BLaER1 treated with 17β-estradiol and CSF1 and Interleukin-3, amounts not matched to agents 10 nM and 100 nM (cell line): ENCODE measurements at regions not wholly inside any gene's neighbourhood (a gene's known extent, or its start where the extent isn't known, plus 50 kb on each side); places are given as distances from the start of the nearest gene placed in this dataset.
A peak's percentile ranks its signal among the peaks of the same experiment; 100 is the strongest.

Experiments
- H3K27ac ChIP-seq, 11 experiments: shearing (Covaris generic); formaldehyde crosslinking; 2 replicates each; pipeline ENCODE4 v1.8.1; 2022
- H3K27me3 ChIP-seq, 11 experiments: shearing (Covaris generic); formaldehyde crosslinking; 2 replicates each; pipeline ENCODE4 v1.8.1; 2022
- H3K36me3 ChIP-seq, 11 experiments: shearing (Covaris generic); formaldehyde crosslinking; 2 replicates each; pipeline ENCODE4 v1.8.1; 2022
- H3K4me1 ChIP-seq, 10 experiments: shearing (Covaris generic); formaldehyde crosslinking; 2 replicates each; pipeline ENCODE4 v1.8.1; 2022
- H3K4me2 ChIP-seq, 11 experiments: shearing (Covaris generic); formaldehyde crosslinking; 2 replicates each; pipeline ENCODE4 v1.8.1; 2022
- H3K4me3 ChIP-seq, 10 experiments: shearing (Covaris generic); formaldehyde crosslinking; 2 replicates each; pipeline ENCODE4 v1.8.1; 2022
- H3K9ac ChIP-seq, 11 experiments: shearing (Covaris generic); formaldehyde crosslinking; 2 replicates each; pipeline ENCODE4 v1.8.1; 2022
- H3K9me3 ChIP-seq, 11 experiments: shearing (Covaris generic); formaldehyde crosslinking; replicated peaks in 1 of 11; 2 replicates each; pipeline ENCODE4 v1.8.1; 2022
- H4K20me1 ChIP-seq, 11 experiments: shearing (Covaris generic); formaldehyde crosslinking; 2 replicates each; pipeline ENCODE4 v1.8.1; 2022
- Cebpa-rat ChIP-seq, 11 experiments: shearing (Covaris generic); IDR thresholded peaks; 2 replicates each; pipeline ENCODE4 v1.8.1; 2022

- H3K4me2 ChIP-seq, result peak overlapping the region in 8 of 11 experiments; percentile 65 to 87 (median 76); a peak in 12 of 22 replicates
Observed at GRCh38 chr13:50209631-50210030, 194.4 kb downstream of the KCNRG start.

GRCh38 chr13:50213526-50213925 lies 198.3 kb downstream of the KCNRG start:
- H3K36me3 ChIP-seq, result peaks cover 0 to 9% (median 0%) of the 10 kb centered on the region in 11 experiments; a peak in 3 of 22 replicates
- no peaks in the 10 kb centered on the region for H4K20me1 ChIP-seq
- no peak for TF ChIP-seq Cebpa-rat (IDR thresholded peaks at IDR 0.05)
- H3K27me3 ChIP-seq, result no peaks in the 10 kb centered on the region
- H3K4me2 ChIP-seq, result no peak overlapping the region
- peaks cover 26 to 60% (median 44%) of the 10 kb centered on the region in 11 experiments for H3K9me3 ChIP-seq
- H3K9ac ChIP-seq, result no peak overlapping the region
- no peak overlapping the region for H3K27ac ChIP-seq
- H3K4me3 ChIP-seq, result no peak overlapping the region; a peak in 1 of 20 replicates
- peaks cover 13 to 23% (median 18%) of the 10 kb centered on the region in 10 experiments for H3K4me1 ChIP-seq

More at GRCh38 chr13:50209631-50210030, 194.4 kb downstream of the KCNRG start:
- Histone ChIP-seq H3K27ac (peak overlapping the region in 9 of 11 experiments; percentile 63 to 83 (median 74); a peak in 17 of 22 replicates), H3K27me3 (no peaks in the 10 kb centered on the region), H4K20me1 (no peaks in the 10 kb centered on the region), H3K4me1 (peaks cover 19 to 32% (median 26%) of the 10 kb centered on the region in 10 experiments), H3K9ac (peak overlapping the region in 2 of 11 experiments; percentile 54 to 66; a peak in 3 of 22 replicates), H3K4me3 (no peak overlapping the region), H3K36me3 (peaks cover 0 to 9% (median 0%) of the 10 kb centered on the region in 11 experiments; a peak in 3 of 22 replicates), H3K9me3 (peaks cover 20 to 39% (median 34%) of the 10 kb centered on the region in 11 experiments)
- TF ChIP-seq Cebpa-rat (IDR thresholded peaks at IDR 0.05), result no peak

- no peaks in the 10 kb centered on the region for H4K20me1 ChIP-seq
- H3K36me3 ChIP-seq, result peaks cover 0 to 9% (median 0%) of the 10 kb centered on the region in 11 experiments; a peak in 3 of 22 replicates
- peaks cover 3 to 13% (median 8%) of the 10 kb centered on the region in 10 experiments for H3K4me1 ChIP-seq
- H3K4me2 ChIP-seq, result no peak overlapping the region
- H3K27ac ChIP-seq, result no peak overlapping the region
- H3K27me3 ChIP-seq, result no peaks in the 10 kb centered on the region
- TF ChIP-seq Cebpa-rat (IDR thresholded peaks at IDR 0.05), result no peak
- no peak overlapping the region for H3K9ac ChIP-seq
- no peak overlapping the region for H3K4me3 ChIP-seq
- peaks cover 26 to 60% (median 44%) of the 10 kb centered on the region in 11 experiments for H3K9me3 ChIP-seq
Observed at GRCh38 chr13:50214514-50214913, 199.3 kb downstream of the KCNRG start.

DNA sequence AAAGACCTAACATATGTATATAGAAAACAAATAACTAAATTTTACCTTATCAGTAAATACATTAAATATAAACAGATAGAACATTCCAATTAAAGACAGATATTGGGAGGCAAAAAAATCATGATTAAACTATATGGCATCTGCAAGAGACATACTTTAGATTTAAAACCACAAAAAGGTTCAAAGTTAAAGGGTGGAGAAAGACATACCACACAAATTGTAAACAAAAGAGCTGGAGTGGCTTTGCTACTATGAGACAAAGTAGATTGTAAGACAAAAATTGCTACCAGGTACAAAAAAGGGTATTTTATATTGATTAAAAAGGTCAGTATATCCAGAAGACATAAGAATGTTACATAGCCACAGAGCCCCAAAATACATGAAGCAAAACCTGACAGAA lies 200.2 kb downstream of the KCNRG start:
- no peak overlapping the region for H3K4me2 ChIP-seq
- peaks cover 0 to 9% (median 0%) of the 10 kb centered on the region in 11 experiments; a peak in 3 of 22 replicates for H3K36me3 ChIP-seq
- no peak for TF ChIP-seq Cebpa-rat (IDR thresholded peaks at IDR 0.05)
- H3K9ac ChIP-seq, result no peak overlapping the region
- no peak overlapping the region for H3K4me3 ChIP-seq
- peaks cover 26 to 59% (median 45%) of the 10 kb centered on the region in 11 experiments for H3K9me3 ChIP-seq
- H4K20me1 ChIP-seq, result no peaks in the 10 kb centered on the region
- no peaks in the 10 kb centered on the region for H3K27me3 ChIP-seq
- peaks cover 0 to 6% (median 2%) of the 10 kb centered on the region in 10 experiments; a peak in 5 of 20 replicates for H3K4me1 ChIP-seq
- H3K27ac ChIP-seq, result no peak overlapping the region

DNA sequence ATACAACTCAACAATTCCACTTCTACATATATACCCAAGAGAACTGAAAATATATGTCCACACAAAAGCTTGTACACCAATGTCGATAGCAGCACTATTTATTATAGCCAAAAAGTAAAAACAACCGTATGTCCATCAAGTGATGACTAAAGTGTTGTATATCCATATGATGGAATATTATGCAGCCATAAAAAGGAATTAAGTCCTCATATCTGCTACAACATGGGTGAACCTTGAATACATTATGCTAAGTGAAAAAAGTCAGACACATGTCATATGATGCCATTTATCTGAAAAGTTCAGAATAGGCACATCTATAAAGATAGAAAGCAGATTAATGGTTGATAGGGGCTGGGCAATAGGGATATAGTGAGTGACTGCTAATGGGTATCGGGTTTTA lies 204.5 kb downstream of the KCNRG start:
- no peaks in the 10 kb centered on the region for H3K27me3 ChIP-seq
- no peak for TF ChIP-seq Cebpa-rat (IDR thresholded peaks at IDR 0.05)
- H3K36me3 ChIP-seq, result no peaks in the 10 kb centered on the region
- H4K20me1 ChIP-seq, result no peaks in the 10 kb centered on the region
- peaks cover 0 to 20% (median 5%) of the 10 kb centered on the region in 10 experiments; a peak in 7 of 20 replicates for H3K4me1 ChIP-seq
- H3K9me3 ChIP-seq, result peaks cover 0 to 24% (median 10%) of the 10 kb centered on the region in 11 experiments; a peak in 11 of 22 replicates
- H3K4me2 ChIP-seq, result no peak overlapping the region
- no peak overlapping the region for H3K4me3 ChIP-seq
- no peak overlapping the region for H3K9ac ChIP-seq
- H3K27ac ChIP-seq, result no peak overlapping the region

DNA sequence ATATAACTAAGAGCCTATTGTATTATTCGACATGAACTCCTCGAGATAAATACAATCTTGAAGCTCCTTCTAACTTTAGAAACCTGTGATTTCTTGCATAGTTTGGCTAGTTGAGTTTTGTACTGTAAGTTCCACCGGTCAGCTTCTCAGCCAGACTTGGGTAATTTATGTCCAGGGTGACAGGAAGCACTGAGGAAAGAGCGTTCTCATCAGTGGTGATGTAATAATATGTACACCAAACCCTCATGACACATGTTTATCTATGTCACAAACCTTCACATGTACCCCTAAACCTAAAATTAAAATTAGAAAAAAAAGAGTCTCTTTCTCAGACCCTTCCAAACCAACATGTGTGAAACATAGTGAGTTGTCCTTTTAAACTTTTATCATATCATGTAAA lies 205.7 kb downstream of the KCNRG start:
- Histone ChIP-seq H3K27me3 (no peaks in the 10 kb centered on the region), H3K9ac (no peak overlapping the region), H3K4me3 (no peak overlapping the region), H3K4me2 (no peak overlapping the region), H3K36me3 (no peaks in the 10 kb centered on the region), H3K9me3 (peaks cover 0 to 23% (median 10%) of the 10 kb centered on the region in 11 experiments; a peak in 11 of 22 replicates), H4K20me1 (no peaks in the 10 kb centered on the region), H3K4me1 (peaks cover 0 to 20% (median 5%) of the 10 kb centered on the region in 10 experiments; a peak in 7 of 20 replicates), H3K27ac (no peak overlapping the region)
- TF ChIP-seq Cebpa-rat (IDR thresholded peaks at IDR 0.05), result no peak

- TF ChIP-seq Cebpa-rat (IDR thresholded peaks at IDR 0.05), result peak in 1 of 11 experiments; percentile 10; a peak in 1 of 22 replicates
- H3K4me3 ChIP-seq, result no peak overlapping the region
- no peak overlapping the region for H3K9ac ChIP-seq
- peaks cover 13 to 33% (median 20%) of the 10 kb centered on the region in 10 experiments for H3K4me1 ChIP-seq
- H3K9me3 ChIP-seq, result peaks cover 0 to 12% (median 5%) of the 10 kb centered on the region in 11 experiments; a peak in 7 of 22 replicates
- H4K20me1 ChIP-seq, result no peaks in the 10 kb centered on the region
- no peaks in the 10 kb centered on the region for H3K27me3 ChIP-seq
- no peak overlapping the region; a peak in 1 of 22 replicates for H3K4me2 ChIP-seq
- no peak overlapping the region for H3K27ac ChIP-seq
- no peaks in the 10 kb centered on the region for H3K36me3 ChIP-seq
Observed at GRCh38 chr13:50222569-50223332, 207.5 kb downstream of the KCNRG start.

DNA sequence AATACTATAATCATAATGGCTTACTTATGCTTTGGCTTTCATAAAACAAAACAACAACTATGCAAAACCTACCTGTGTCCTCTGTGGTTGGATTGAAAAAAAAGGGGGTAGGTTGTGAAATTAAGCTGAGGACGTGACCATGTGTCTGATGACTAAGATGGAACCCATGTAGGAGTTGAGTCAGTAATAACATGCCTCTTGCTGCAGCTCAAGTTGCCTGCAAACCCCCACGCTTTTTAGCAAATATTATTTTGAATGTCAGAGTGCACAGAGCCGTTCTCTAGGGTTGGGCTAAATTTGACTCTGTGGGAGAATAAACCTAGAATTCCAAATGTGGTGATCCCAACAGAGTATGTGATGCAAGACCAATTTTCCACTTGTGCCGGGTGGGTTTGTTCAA lies 209.3 kb downstream of the KCNRG start:
- Histone ChIP-seq H3K9ac (no peak overlapping the region), H3K4me3 (no peak overlapping the region), H3K36me3 (no peaks in the 10 kb centered on the region), H3K27me3 (no peaks in the 10 kb centered on the region), H3K9me3 (peaks cover 0 to 23% (median 12%) of the 10 kb centered on the region in 11 experiments; a peak in 12 of 22 replicates), H3K4me1 (peaks cover 19 to 50% (median 22%) of the 10 kb centered on the region in 10 experiments), H3K4me2 (0 out of 22 replicates have a peak overlapping the region, but pooled peaks of 1 of the 11 experiments have one; percentile 9), H4K20me1 (no peaks in the 10 kb centered on the region), H3K27ac (no peak overlapping the region)
- TF ChIP-seq Cebpa-rat (IDR thresholded peaks at IDR 0.05), result no peak
